Testis (tissue), 2 donors: ENCODE measurements at regions not wholly inside any gene's neighbourhood (a gene's known extent, or its start where the extent isn't known, plus 50 kb on each side); places are given as distances from the start of the nearest gene placed in this dataset.

ENCODE experiments used
- POLR2A ChIP-seq: fragments of 450-650 bp; IDR thresholded peaks from one replicate; pipeline ENCODE4 v1.6.1; 2017; ENCODE audit warnings: antibody characterized with exemption, mild to moderate bottlenecking, moderate library complexity
- TF ChIP-seq, protein P1 (sequence below), 3 experiments: fragments of 450-650 bp in 2 of 3; fragments of 200-600 bp in 1 of 3; sonication (generic) in 1 of 3; IDR thresholded peaks; one replicate each; pipeline ENCODE4 v1.5.1; 2016 to 2019; ENCODE audit warnings: antibody characterized with exemption in 3 of 3, mild to moderate bottlenecking in 2 of 3, moderate library complexity in 1 of 3

DNA sequence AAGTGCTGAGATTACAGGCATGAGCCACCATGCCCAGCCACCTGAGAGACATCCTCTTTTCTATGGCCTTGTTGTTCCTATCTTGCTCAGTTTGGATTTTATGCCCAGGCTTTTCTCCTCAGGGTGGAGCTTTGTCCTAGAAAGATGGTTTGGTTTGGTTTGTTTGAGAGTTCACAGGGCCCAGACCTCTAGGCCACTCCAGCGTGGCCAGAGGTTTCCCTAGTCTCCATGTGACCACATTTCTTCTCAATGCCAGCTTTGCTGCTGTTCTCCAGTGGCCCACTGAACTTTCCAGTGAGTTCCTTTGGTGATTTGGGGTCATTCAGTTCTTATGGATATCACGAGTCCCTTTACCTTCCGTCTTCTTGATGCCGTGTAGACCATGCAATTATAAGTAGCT, 92.6 kb upstream of the SERBP1 start:
- no peak for TF ChIP-seq POLR2A
- TF ChIP-seq, protein P1, sequence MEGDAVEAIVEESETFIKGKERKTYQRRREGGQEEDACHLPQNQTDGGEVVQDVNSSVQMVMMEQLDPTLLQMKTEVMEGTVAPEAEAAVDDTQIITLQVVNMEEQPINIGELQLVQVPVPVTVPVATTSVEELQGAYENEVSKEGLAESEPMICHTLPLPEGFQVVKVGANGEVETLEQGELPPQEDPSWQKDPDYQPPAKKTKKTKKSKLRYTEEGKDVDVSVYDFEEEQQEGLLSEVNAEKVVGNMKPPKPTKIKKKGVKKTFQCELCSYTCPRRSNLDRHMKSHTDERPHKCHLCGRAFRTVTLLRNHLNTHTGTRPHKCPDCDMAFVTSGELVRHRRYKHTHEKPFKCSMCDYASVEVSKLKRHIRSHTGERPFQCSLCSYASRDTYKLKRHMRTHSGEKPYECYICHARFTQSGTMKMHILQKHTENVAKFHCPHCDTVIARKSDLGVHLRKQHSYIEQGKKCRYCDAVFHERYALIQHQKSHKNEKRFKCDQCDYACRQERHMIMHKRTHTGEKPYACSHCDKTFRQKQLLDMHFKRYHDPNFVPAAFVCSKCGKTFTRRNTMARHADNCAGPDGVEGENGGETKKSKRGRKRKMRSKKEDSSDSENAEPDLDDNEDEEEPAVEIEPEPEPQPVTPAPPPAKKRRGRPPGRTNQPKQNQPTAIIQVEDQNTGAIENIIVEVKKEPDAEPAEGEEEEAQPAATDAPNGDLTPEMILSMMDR (IDR thresholded peaks at IDR 0.05): no peak
